ENCODE measurements at regions not wholly inside any gene's neighbourhood (a gene's known extent, or its start where the extent isn't known, plus 50 kb on each side); places are given as distances from the start of the nearest gene placed in this dataset.

DNA sequence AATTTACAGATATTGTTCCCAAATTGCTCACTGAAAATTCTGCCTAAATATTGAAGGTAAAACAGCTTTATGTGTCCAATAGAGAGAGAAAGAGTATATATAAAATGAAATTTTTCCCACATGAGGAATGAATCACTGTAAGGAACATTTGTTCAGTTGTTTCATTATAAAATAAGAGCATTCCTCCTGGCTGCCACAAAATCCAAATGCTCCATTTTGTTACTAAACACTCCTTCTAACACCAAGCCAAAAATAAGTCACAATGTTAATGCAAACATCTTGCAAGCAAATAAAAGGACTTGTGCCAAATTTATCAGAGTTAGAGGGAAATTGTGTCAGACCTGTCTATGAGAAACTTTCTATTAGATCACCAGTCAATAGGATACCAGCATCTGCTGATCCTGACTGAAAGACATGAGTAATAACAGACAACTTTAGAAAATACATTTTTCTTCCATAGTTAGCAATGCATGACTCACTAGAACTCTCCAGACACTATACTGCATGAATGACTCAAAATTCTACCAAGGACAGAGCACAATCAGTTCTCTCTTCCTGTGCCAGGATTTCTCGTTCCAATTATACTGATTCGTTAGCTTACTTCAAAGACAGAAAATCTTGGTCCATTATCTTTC is 83.5 kb upstream of the FNDC3A start:
- DNase-seq, result no peak

DNA sequence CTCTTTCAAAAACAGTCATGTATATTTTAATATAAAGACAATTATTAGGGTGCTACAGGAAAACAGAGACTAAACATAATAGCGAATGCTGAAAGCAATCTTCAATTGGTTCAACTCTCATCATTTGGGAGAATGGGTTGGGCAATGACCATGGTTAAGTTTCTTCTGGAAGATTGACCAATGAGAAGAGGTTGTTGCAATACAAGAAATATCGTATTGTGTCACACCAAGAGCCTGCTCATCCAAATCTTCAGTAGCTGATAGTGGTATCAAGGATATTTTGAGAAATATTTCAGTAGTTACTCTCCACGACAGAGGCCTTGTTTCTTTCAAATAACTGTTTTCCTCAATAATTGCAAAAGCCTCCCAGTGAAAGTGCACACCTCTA is 83.0 kb upstream of the FNDC3A start:
- DNase-seq, result no peak

DNA sequence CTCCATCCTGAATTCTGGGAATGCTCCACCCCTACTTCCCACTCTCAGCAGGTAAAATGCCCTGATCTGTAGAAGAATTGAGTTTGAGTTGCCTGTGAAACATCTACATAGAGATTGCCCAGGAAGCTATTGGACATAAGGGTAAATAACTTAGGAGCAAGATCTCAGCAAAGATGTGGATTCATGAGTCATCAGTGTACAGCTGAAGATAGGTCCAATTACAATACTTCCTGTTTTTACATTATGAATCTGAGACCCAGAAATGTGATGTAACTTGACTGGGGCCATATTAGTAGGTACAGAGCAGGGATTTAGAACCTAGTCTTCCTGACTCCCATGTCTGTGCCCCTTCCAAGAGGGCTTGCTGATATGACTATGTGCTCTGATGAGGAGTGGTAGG is 79.4 kb upstream of the FNDC3A start:
- no peak for DNase-seq

DNA sequence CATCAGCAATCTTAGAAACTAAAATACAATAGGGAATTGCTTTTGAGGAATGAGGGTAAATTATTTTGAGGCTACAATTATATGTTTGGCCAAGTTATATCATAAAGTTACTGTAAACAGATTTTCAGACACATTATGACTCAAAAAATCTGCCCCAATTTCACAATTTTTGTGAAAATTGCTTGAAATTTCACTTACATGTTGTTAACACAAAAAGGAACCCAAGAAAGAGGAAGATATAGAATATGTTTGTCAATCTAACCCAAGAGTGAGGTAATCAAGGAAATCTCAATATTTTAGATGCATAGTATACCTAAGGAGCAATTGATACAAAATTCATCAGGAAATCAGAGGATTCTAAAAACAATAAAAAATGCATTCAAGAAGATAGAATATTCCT is 73.9 kb upstream of the FNDC3A start:
- DNase-seq, result no peak

DNA sequence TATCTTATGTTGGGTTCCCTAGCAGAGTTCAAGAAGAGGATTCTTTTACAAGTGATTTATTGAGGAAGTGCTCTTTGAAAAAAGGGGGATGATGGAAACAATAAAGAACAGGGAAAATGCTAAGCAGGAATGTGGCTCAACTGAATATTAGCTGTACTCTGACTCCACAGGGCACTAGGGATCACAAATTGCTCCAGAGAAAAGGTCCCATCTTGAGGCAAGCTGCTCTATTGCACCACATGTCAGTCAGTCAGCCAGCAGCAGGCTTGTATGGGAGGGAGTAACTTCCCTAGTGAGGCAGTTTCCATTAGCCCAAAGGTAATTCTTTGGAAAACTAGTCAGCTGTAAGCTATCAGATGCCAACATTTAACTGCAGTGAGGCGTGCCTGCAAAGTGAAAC is 73.3 kb upstream of the FNDC3A start:
- no peak for DNase-seq

DNA sequence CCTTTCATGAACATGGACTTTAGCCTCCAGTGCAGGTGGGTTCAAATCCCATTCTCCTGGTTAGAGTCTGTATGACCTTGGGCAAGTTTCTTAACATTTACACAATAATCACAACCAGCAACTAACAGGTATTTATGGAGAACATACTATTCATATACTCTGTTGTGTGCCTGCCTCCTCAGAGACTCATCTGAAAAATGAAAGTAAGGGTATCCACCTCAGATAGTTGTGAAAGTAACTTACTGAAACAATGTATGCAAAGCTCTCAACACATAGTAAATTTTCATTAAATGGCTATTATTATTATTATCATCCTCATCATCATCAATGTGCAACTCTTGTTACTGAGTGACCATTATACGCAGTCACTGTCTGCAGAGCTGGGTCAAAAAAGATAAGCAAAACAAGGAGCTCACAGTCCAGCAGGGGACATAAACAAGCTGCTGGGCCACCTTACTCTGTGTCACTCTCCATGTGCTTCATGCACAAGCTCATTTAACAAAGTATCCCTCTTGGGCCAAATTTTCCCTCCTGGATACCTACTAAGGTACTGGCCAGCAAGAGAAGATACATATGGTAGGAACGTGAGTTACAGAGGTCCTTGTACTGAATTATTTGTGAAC is 70.9 kb upstream of the FNDC3A start:
- DNase-seq, result no peak

DNA sequence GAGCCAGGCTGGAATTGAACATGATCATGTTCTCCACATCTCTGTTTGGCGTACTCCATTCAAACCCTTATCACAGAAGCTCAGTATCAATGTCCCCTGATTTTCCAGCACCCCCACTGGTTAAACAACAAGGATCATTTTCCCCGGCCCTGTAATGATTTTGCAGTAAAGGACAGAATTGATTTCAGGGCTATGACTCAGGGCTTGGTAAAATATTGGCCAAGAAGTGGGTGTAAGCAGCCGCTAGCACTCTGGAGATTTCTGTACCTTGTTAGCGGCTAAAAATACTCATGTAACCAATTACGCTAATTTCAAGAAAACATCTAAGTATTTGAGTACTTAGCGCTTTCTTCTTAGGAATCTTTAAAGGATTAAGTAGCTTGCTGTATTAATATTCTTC is 69.5 kb upstream of the FNDC3A start:
- no peak for DNase-seq

DNA sequence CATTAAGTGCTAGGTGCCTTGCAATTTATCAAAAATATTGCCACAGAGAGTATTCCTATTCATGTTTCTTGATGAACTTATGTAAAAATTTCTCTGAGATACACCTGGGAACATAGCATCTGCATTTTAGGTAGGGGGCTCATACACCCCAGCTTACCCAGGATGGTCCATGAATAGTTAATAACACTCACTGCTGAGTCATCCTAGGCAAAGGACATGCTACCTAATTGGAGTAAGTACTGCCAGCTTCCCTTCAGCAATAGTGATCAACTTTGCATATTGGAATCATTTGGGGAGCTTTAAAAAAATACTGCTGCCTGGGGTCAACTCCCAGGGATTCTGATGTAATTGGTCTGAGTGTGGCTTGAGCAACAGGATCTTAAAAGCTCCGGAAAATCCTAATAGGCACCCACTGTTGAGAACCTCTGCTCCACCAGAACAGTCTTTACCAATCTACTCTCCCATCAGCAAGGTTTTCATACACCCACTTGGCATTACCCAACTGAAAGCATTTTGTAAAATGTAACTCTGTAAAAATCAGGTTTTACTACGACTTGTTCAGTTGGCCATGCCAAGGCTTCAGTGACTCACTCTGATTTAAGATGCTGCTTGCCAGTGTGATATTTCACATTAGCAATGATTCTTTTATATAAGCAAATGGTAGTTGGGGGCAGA is 67.2 kb upstream of the FNDC3A start:
- no peak for DNase-seq

DNA sequence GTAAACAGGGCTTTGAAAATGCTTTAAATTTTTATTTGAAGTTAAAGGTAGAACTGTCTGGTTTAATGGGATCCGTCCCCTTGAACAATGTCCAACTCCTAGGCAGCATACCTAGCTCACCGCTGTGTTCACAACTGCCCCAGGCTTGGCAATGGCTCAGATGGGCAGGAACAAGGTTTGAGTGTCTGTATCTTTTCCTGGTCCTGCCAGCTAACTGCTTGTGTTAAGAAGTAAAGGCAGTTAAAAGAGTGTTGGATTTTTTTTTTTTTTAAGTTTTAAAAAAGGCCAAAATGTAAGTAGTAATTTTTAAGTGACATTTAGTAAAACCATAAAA is 66.7 kb upstream of the FNDC3A start:
- no peak for DNase-seq

DNA sequence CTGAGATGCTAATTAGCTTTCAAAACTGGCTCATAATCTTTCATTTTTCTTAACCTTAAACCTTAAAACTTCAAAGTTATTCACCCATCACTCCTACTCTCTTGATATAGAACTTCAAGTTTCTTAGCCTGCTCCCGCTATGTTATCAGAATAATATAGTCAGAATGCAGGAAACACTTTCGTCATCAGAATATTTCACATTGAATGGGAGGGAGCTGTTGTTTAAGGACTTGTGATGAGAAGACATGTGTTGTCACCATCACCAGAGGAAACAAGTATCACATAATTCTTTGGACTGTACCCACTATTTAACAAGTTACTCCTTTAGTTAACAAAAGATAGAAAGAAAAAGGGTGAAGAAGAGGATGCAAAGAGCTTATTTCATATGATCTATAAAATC is 65.0 kb upstream of the FNDC3A start:
- DNase-seq, result no peak

DNA sequence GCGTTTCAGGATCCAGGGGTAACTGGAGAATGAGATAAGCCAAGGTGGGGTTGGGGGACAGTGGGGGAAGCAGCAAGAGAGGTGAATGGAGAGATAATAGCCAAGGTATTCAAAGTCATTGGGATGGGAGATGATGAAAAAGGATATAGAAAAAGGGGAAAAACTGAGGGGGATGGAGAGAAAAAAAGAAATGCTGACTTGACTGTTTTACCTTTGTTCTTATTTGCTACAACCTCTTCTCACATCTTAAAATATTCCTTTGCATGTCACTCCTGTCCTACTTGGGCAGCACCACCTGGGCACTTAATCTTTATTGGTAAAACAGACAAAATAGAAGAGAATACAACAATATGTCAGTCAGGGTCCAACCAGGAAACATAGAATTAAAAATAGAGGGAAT is 56.0 kb upstream of the FNDC3A start:
- no peak for DNase-seq

DNA sequence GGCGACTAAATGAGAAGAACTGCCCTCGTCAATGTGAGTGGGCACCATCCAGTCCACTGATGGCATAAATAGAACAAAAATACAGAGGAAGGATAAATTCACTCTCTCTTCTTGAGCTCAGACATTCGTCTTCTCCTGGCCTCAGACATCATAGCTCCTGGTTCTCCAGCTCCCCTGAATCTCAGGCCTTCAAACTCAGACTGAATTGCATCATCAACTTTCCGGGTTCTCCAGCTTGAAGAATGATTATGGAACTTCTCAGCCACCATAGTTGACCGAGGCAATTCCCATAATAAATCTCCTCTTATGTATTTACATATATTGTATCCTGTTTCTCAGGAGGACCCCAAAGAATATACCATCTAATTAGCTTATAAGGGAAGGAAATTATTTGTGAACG is 55.0 kb upstream of the FNDC3A start:
- DNase-seq, result no peak

DNA sequence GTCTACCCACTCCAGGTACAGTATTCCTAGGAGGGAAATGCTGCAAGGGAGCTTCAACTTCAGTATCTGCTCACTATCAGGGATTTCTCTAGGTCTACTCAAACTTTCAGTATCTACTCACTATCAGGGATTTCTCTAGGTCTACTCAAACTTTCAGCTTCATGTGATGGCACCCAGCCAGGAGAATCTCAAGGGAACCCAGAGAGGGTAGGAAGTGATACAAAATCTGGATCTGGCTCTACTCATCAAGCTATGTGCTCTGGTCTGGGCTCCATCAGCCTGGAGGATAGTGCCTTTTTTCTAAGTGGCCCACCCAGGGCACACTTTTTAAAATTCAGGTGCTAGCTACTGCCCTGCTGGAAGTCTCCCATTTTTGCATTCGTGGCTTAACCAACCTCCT is 52.3 kb upstream of the FNDC3A start:
- no peak for DNase-seq

DNA sequence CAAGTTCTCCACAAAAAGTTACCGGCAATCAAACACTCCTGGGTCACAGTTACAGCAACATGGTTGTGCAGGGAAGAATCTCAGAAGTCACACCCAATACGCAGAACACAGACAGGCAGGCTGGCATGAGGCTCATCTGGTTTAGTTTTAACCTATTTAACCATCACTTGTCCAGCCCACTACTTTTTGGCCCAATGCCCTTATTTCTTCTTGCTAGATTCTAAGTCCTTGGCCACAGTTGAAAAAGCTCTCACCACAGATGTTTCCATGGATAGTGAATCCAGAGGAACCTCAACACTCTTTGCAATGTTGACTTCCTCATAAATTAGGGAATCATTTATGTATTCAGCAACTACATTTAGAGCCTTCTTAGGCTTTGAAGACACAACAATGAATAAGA is 50.7 kb upstream of the FNDC3A start:
- no peak for DNase-seq

Measured in activated naive CD4-positive, alpha-beta T cell (primary cell).